ENCODE measurements at regions not wholly inside any gene's neighbourhood (a gene's known extent, or its start where the extent isn't known, plus 50 kb on each side); places are given as distances from the start of the nearest gene placed in this dataset.

- no peak for DNase-seq
- ChIA-PET POLR2A (no interaction called here), CTCF (no interaction called here)
- peaks cover 0 to 11% (median 2%) of the 10 kb centered on the region in 5 experiments for H3K9me3 ChIP-seq (ENCODE audit: control extremely low read depth in 1 of 5, control insufficient read depth in 4 of 5, insufficient read depth in 2 of 5, low read depth in 1 of 5, low read length in 4 of 5)
- H3K36me3 ChIP-seq (ENCODE audit: control insufficient read depth in 4 of 4, insufficient read depth in 4 of 4, low read length in 3 of 4) = no peaks in the 10 kb centered on the region
- no peak overlapping the region for H3K4me3 ChIP-seq (ENCODE audit: control insufficient read depth in 1 of 7, extremely low read depth in 1 of 7, insufficient read depth in 4 of 7, low read depth in 2 of 7, low read length in 6 of 7)
- H3K4me1 ChIP-seq (ENCODE audit: control extremely low read depth in 1 of 4, control insufficient read depth in 4 of 4, insufficient read depth in 4 of 4, low read length in 3 of 4) = peaks cover 11 to 23% (median 13%) of the 10 kb centered on the region in 4 experiments
- WGBS (ENCODE audit: insufficient coverage) = 98% methylated on average over 14 of the region's 14 CpGs
- H3K27me3 ChIP-seq (replicated peaks in 2 of 5; ENCODE audit: control insufficient read depth in 4 of 5, insufficient read depth in 5 of 5, low read length in 4 of 5) = no peaks in the 10 kb centered on the region
- no peak overlapping the region for H3K27ac ChIP-seq (ENCODE audit: insufficient read depth in 1 of 2, low read depth in 1 of 2, low read length in 2 of 2, poor library complexity in 1 of 2, severe bottlenecking in 2 of 2)
These were observed 70.5 kb downstream of the ZNF22 start for GRCh38 chr10:45071043-45071813.

- H3K4me3 ChIP-seq (ENCODE audit: control insufficient read depth in 1 of 7, extremely low read depth in 1 of 7, insufficient read depth in 4 of 7, low read depth in 2 of 7, low read length in 6 of 7) = peak overlapping the region in 5 of 7 experiments; percentile 8 to 55 (median 35)
- H3K9me3 ChIP-seq (ENCODE audit: control extremely low read depth in 1 of 5, control insufficient read depth in 4 of 5, insufficient read depth in 2 of 5, low read depth in 1 of 5, low read length in 4 of 5) = peaks cover 0 to 10% (median 2%) of the 10 kb centered on the region in 5 experiments
- no peaks in the 10 kb centered on the region for H3K27me3 ChIP-seq (replicated peaks in 2 of 5; ENCODE audit: control insufficient read depth in 4 of 5, insufficient read depth in 5 of 5, low read length in 4 of 5)
- peak overlapping the region; percentile 30 to 45 for H3K27ac ChIP-seq (ENCODE audit: insufficient read depth in 1 of 2, low read depth in 1 of 2, low read length in 2 of 2, poor library complexity in 1 of 2, severe bottlenecking in 2 of 2)
- H3K4me1 ChIP-seq (ENCODE audit: control extremely low read depth in 1 of 4, control insufficient read depth in 4 of 4, insufficient read depth in 4 of 4, low read length in 3 of 4) = peaks cover 19 to 40% (median 21%) of the 10 kb centered on the region in 4 experiments
- WGBS (ENCODE audit: insufficient coverage) = 8% methylated on average over 3 of the region's 4 CpGs
- no peaks in the 10 kb centered on the region for H3K36me3 ChIP-seq (ENCODE audit: control insufficient read depth in 4 of 4, insufficient read depth in 4 of 4, low read length in 3 of 4)
- DNase-seq = peak; percentile 46 to 80 (median 61)
- ChIA-PET POLR2A (no interaction called here), CTCF (interaction anchor here (0.6 kb wide), 1 partner anchor 1216 kb away, joined by 3 read pairs; no protein-coding TSS in a partner anchor)
These were observed 74.5 kb downstream of the ZNF22 start for GRCh38 chr10:45075216-45075615.

GRCh38 chr10:45075826-45076380, 75.2 kb downstream of the ZNF22 start:
- peaks cover 19 to 40% (median 21%) of the 10 kb centered on the region in 4 experiments for H3K4me1 ChIP-seq (ENCODE audit: control extremely low read depth in 1 of 4, control insufficient read depth in 4 of 4, insufficient read depth in 4 of 4, low read length in 3 of 4)
- peak overlapping the region in 4 of 7 experiments; percentile 34 to 55 (median 38) for H3K4me3 ChIP-seq (ENCODE audit: control insufficient read depth in 1 of 7, extremely low read depth in 1 of 7, insufficient read depth in 4 of 7, low read depth in 2 of 7, low read length in 6 of 7)
- ChIA-PET CTCF (no interaction called here), POLR2A (no interaction called here)
- peaks cover 0 to 4% (median 0%) of the 10 kb centered on the region in 5 experiments for H3K9me3 ChIP-seq (ENCODE audit: control extremely low read depth in 1 of 5, control insufficient read depth in 4 of 5, insufficient read depth in 2 of 5, low read depth in 1 of 5, low read length in 4 of 5)
- no peak for DNase-seq
- no peaks in the 10 kb centered on the region for H3K27me3 ChIP-seq (replicated peaks in 2 of 5; ENCODE audit: control insufficient read depth in 4 of 5, insufficient read depth in 5 of 5, low read length in 4 of 5)
- 27% methylated on average over 4 of the region's 6 CpGs for WGBS (ENCODE audit: insufficient coverage)
- no peaks in the 10 kb centered on the region for H3K36me3 ChIP-seq (ENCODE audit: control insufficient read depth in 4 of 4, insufficient read depth in 4 of 4, low read length in 3 of 4)
- H3K27ac ChIP-seq (ENCODE audit: insufficient read depth in 1 of 2, low read depth in 1 of 2, low read length in 2 of 2, poor library complexity in 1 of 2, severe bottlenecking in 2 of 2) = peak overlapping the region; percentile 30 to 45

- Histone ChIP-seq H3K27ac (ENCODE audit: insufficient read depth in 1 of 2, low read depth in 1 of 2, low read length in 2 of 2, poor library complexity in 1 of 2, severe bottlenecking in 2 of 2) (no peak overlapping the region), H3K27me3 (replicated peaks in 2 of 5; ENCODE audit: control insufficient read depth in 4 of 5, insufficient read depth in 5 of 5, low read length in 4 of 5) (no peaks in the 10 kb centered on the region), H3K4me1 (ENCODE audit: control extremely low read depth in 1 of 4, control insufficient read depth in 4 of 4, insufficient read depth in 4 of 4, low read length in 3 of 4) (peaks cover 19 to 40% (median 21%) of the 10 kb centered on the region in 4 experiments), H3K36me3 (ENCODE audit: control insufficient read depth in 4 of 4, insufficient read depth in 4 of 4, low read length in 3 of 4) (no peaks in the 10 kb centered on the region), H3K4me3 (ENCODE audit: control insufficient read depth in 1 of 7, extremely low read depth in 1 of 7, insufficient read depth in 4 of 7, low read depth in 2 of 7, low read length in 6 of 7) (peak overlapping the region in 3 of 7 experiments; percentile 26 to 62 (median 53)), H3K9me3 (ENCODE audit: control extremely low read depth in 1 of 5, control insufficient read depth in 4 of 5, insufficient read depth in 2 of 5, low read depth in 1 of 5, low read length in 4 of 5) (peaks cover 0 to 4% (median 0%) of the 10 kb centered on the region in 5 experiments)
- no CpG with 5 or more reads among the region's 6 CpGs for WGBS (ENCODE audit: insufficient coverage)
- ChIA-PET POLR2A (no interaction called here), CTCF (no interaction called here)
- peak in 2 of 3 donors; percentile 13 to 36 for DNase-seq
These were observed 76.2 kb downstream of the ZNF22 start for GRCh38 chr10:45076891-45077290.

GRCh38 chr10:45080331-45080730, 79.6 kb downstream of the ZNF22 start:
- ChIA-PET POLR2A (no interaction called here), CTCF (no interaction called here)
- Histone ChIP-seq H3K9me3 (ENCODE audit: control extremely low read depth in 1 of 5, control insufficient read depth in 4 of 5, insufficient read depth in 2 of 5, low read depth in 1 of 5, low read length in 4 of 5) (no peaks in the 10 kb centered on the region), H3K27ac (ENCODE audit: insufficient read depth in 1 of 2, low read depth in 1 of 2, low read length in 2 of 2, poor library complexity in 1 of 2, severe bottlenecking in 2 of 2) (no peak overlapping the region), H3K27me3 (replicated peaks in 2 of 5; ENCODE audit: control insufficient read depth in 4 of 5, insufficient read depth in 5 of 5, low read length in 4 of 5) (no peaks in the 10 kb centered on the region), H3K4me3 (ENCODE audit: control insufficient read depth in 1 of 7, extremely low read depth in 1 of 7, insufficient read depth in 4 of 7, low read depth in 2 of 7, low read length in 6 of 7) (no peak overlapping the region), H3K36me3 (ENCODE audit: control insufficient read depth in 4 of 4, insufficient read depth in 4 of 4, low read length in 3 of 4) (no peaks in the 10 kb centered on the region), H3K4me1 (ENCODE audit: control extremely low read depth in 1 of 4, control insufficient read depth in 4 of 4, insufficient read depth in 4 of 4, low read length in 3 of 4) (peaks cover 14 to 25% (median 17%) of the 10 kb centered on the region in 4 experiments)
- 83% methylated on average over 1 of the region's 3 CpGs for WGBS (ENCODE audit: insufficient coverage)
- DNase-seq = no peak

GRCh38 chr10:45082176-45082575, 81.5 kb downstream of the ZNF22 start:
- Histone ChIP-seq H3K9me3 (ENCODE audit: control extremely low read depth in 1 of 5, control insufficient read depth in 4 of 5, insufficient read depth in 2 of 5, low read depth in 1 of 5, low read length in 4 of 5) (peaks cover 0 to 7% (median 0%) of the 10 kb centered on the region in 5 experiments), H3K4me3 (ENCODE audit: control insufficient read depth in 1 of 7, extremely low read depth in 1 of 7, insufficient read depth in 4 of 7, low read depth in 2 of 7, low read length in 6 of 7) (no peak overlapping the region), H3K27me3 (replicated peaks in 2 of 5; ENCODE audit: control insufficient read depth in 4 of 5, insufficient read depth in 5 of 5, low read length in 4 of 5) (no peaks in the 10 kb centered on the region), H3K4me1 (ENCODE audit: control extremely low read depth in 1 of 4, control insufficient read depth in 4 of 4, insufficient read depth in 4 of 4, low read length in 3 of 4) (peaks cover 1 to 7% (median 3%) of the 10 kb centered on the region in 4 experiments), H3K36me3 (ENCODE audit: control insufficient read depth in 4 of 4, insufficient read depth in 4 of 4, low read length in 3 of 4) (no peaks in the 10 kb centered on the region), H3K27ac (ENCODE audit: insufficient read depth in 1 of 2, low read depth in 1 of 2, low read length in 2 of 2, poor library complexity in 1 of 2, severe bottlenecking in 2 of 2) (no peak overlapping the region)
- CTCF ChIA-PET = no interaction called here
- POLR2A ChIA-PET = no interaction called here
- DNase-seq = no peak
- no CpG with 5 or more reads among the region's 1 CpG for WGBS (ENCODE audit: insufficient coverage)

GRCh38 chr10:45091968-45092367, 91.2 kb downstream of the ZNF22 start:
- CTCF ChIA-PET = no interaction called here
- Histone ChIP-seq H3K9me3 (ENCODE audit: control extremely low read depth in 1 of 5, control insufficient read depth in 4 of 5, insufficient read depth in 2 of 5, low read depth in 1 of 5, low read length in 4 of 5) (no peaks in the 10 kb centered on the region), H3K4me1 (ENCODE audit: control extremely low read depth in 1 of 4, control insufficient read depth in 4 of 4, insufficient read depth in 4 of 4, low read length in 3 of 4) (peaks cover 7 to 18% (median 13%) of the 10 kb centered on the region in 4 experiments), H3K36me3 (ENCODE audit: control insufficient read depth in 4 of 4, insufficient read depth in 4 of 4, low read length in 3 of 4) (no peaks in the 10 kb centered on the region), H3K27me3 (replicated peaks in 2 of 5; ENCODE audit: control insufficient read depth in 4 of 5, insufficient read depth in 5 of 5, low read length in 4 of 5) (no peaks in the 10 kb centered on the region), H3K4me3 (ENCODE audit: control insufficient read depth in 1 of 7, extremely low read depth in 1 of 7, insufficient read depth in 4 of 7, low read depth in 2 of 7, low read length in 6 of 7) (peak overlapping the region in 1 of 7 experiments; percentile 8), H3K27ac (ENCODE audit: insufficient read depth in 1 of 2, low read depth in 1 of 2, low read length in 2 of 2, poor library complexity in 1 of 2, severe bottlenecking in 2 of 2) (no peak overlapping the region)
- DNase-seq = no peak
- POLR2A ChIA-PET = no interaction called here
- 100% methylated on average over 4 of the region's 5 CpGs for WGBS (ENCODE audit: insufficient coverage)

All from common myeloid progenitor, CD34-positive (primary cell).